Cardiac muscle cell (in vitro differentiated cells and primary cell): ENCODE measurements at regions not wholly inside any gene's neighbourhood (a gene's known extent, or its start where the extent isn't known, plus 50 kb on each side); places are given as distances from the start of the nearest gene placed in this dataset.

Experiments used
- DNase-seq, 2 donors: peaks; one replicate each; pipeline versions ENCODE4 v3.0.0 to v3.0.0-alpha.2; 2010 to 2017; ENCODE audit warnings: low read depth in 1 of 2, low spot score in 1 of 2
- H3K27ac ChIP-seq: fragments of 200-600 bp; sonication (generic); 2 replicates; pipeline ENCODE4 v1.5.1; 2016
- H3K27me3 ChIP-seq: fragments of 200-600 bp; sonication (generic); 2 replicates; pipeline ENCODE4 v1.6.0; 2016; ENCODE audit warnings: control low read depth
- H3K36me3 ChIP-seq: fragments of 200-600 bp; sonication (generic); 2 replicates; pipeline ENCODE4 v1.5.1; 2016; ENCODE audit warnings: control low read depth
- H3K4me1 ChIP-seq: fragments of 200-600 bp; sonication (generic); 2 replicates; pipeline ENCODE4 v1.8.1; 2017; ENCODE audit warnings: low read depth, mild to moderate bottlenecking, mixed run types
- H3K4me3 ChIP-seq: fragments of 200-600 bp; sonication (generic); 2 replicates; pipeline ENCODE4 v1.5.1; 2016; ENCODE audit warnings: mild to moderate bottlenecking
- H3K9me3 ChIP-seq: fragments of 200-600 bp; sonication (generic); 2 replicates; pipeline ENCODE4 v1.5.1; 2017; ENCODE audit warnings: low read depth, mild to moderate bottlenecking, control low read depth
- CTCF ChIP-seq: IDR thresholded peaks from 2 replicates; pipeline ENCODE4 v1.5.1; 2012; ENCODE audit warnings: low read depth, mild to moderate bottlenecking, low read length

- no peak for DNase-seq
- Histone ChIP-seq H3K27me3 (no peaks in the 10 kb centered on the region), H3K4me1 (no peaks in the 10 kb centered on the region), H3K4me3 (no peak overlapping the region), H3K9me3 (no peaks in the 10 kb centered on the region), H3K36me3 (no peaks in the 10 kb centered on the region), H3K27ac (no peak overlapping the region)
- no peak for TF ChIP-seq CTCF
Observed at GRCh38 chr2:22359071-22359672, 1025.8 kb upstream of the KLHL29 start.

GRCh38 chr2:22360735-22361374 is 1024.1 kb upstream of the KLHL29 start:
- no peak overlapping the region for H3K4me3 ChIP-seq
- no peak for TF ChIP-seq CTCF
- H3K36me3 ChIP-seq = no peaks in the 10 kb centered on the region
- no peaks in the 10 kb centered on the region for H3K4me1 ChIP-seq
- no peaks in the 10 kb centered on the region for H3K27me3 ChIP-seq
- no peak for DNase-seq
- no peak overlapping the region for H3K27ac ChIP-seq
- no peaks in the 10 kb centered on the region for H3K9me3 ChIP-seq

GRCh38 chr2:22361571-22361970 is 1023.4 kb upstream of the KLHL29 start:
- H3K9me3 ChIP-seq = no peaks in the 10 kb centered on the region
- no peak overlapping the region for H3K27ac ChIP-seq
- no peak for TF ChIP-seq CTCF
- H3K36me3 ChIP-seq = no peaks in the 10 kb centered on the region
- no peaks in the 10 kb centered on the region for H3K4me1 ChIP-seq
- DNase-seq = no peak
- H3K27me3 ChIP-seq = no peaks in the 10 kb centered on the region
- H3K4me3 ChIP-seq = no peak overlapping the region

- no peaks in the 10 kb centered on the region for H3K4me1 ChIP-seq
- no peak for DNase-seq
- TF ChIP-seq CTCF = no peak
- no peak overlapping the region for H3K4me3 ChIP-seq
- H3K27me3 ChIP-seq = no peaks in the 10 kb centered on the region
- H3K36me3 ChIP-seq = no peaks in the 10 kb centered on the region
- no peak overlapping the region for H3K27ac ChIP-seq
- no peaks in the 10 kb centered on the region for H3K9me3 ChIP-seq
Observed at GRCh38 chr2:22375096-22375495, 1009.9 kb upstream of the KLHL29 start.

- no peak overlapping the region for H3K4me3 ChIP-seq
- no peaks in the 10 kb centered on the region for H3K27me3 ChIP-seq
- no peak for TF ChIP-seq CTCF
- DNase-seq = no peak
- H3K27ac ChIP-seq = no peak overlapping the region
- no peaks in the 10 kb centered on the region for H3K36me3 ChIP-seq
- no peaks in the 10 kb centered on the region for H3K9me3 ChIP-seq
- H3K4me1 ChIP-seq = no peaks in the 10 kb centered on the region
Observed at GRCh38 chr2:22377268-22377667, 1007.7 kb upstream of the KLHL29 start.
